HG02870 (cell line): ENCODE measurements at regions not wholly inside any gene's neighbourhood (a gene's known extent, or its start where the extent isn't known, plus 50 kb on each side); places are given as distances from the start of the nearest gene placed in this dataset.

Experiments used
- ATAC-seq: cut with Tn5 transposase; IDR thresholded peaks from one replicate; pipeline ENCODE4 v1.9.1; 2021; ENCODE audit warnings: mild to moderate bottlenecking, moderate library complexity; ENCODE audit not compliant: unreplicated experiment

- ATAC-seq: no peak
Observed at GRCh38 chr11:45597097-45597496, 68.3 kb downstream of the CHST1 start.

- ATAC-seq: no peak
Observed at GRCh38 chr11:45596571-45596970, 68.9 kb downstream of the CHST1 start.

- ATAC-seq: no peak
Observed at GRCh38 chr11:45593992-45594391, 71.4 kb downstream of the CHST1 start.

GRCh38 chr11:45592636-45593035, 72.8 kb downstream of the CHST1 start:
- no peak for ATAC-seq

- ATAC-seq: no peak
Observed at GRCh38 chr11:45590743-45591142, 74.7 kb downstream of the CHST1 start.

GRCh38 chr11:45585205-45585604, 80.2 kb downstream of the CHST1 start:
- ATAC-seq: no peak

- ATAC-seq: no peak
Observed at GRCh38 chr11:45583981-45584566, 81.3 kb downstream of the CHST1 start.

GRCh38 chr11:45580399-45580798, 85.0 kb downstream of the CHST1 start:
- ATAC-seq: no peak

- ATAC-seq: no peak
Observed at GRCh38 chr11:45578316-45578715, 87.1 kb downstream of the CHST1 start.

GRCh38 chr11:45577752-45578151, 87.7 kb downstream of the CHST1 start:
- ATAC-seq: no peak

GRCh38 chr11:45576461-45577215, 88.8 kb downstream of the CHST1 start:
- no peak for ATAC-seq

GRCh38 chr11:45573728-45574127, 91.7 kb downstream of the CHST1 start:
- ATAC-seq: no peak

GRCh38 chr11:45572354-45573123, 92.9 kb downstream of the CHST1 start:
- ATAC-seq: no peak

- ATAC-seq: no peak
Observed at GRCh38 chr11:45569776-45570175, 95.6 kb downstream of the CHST1 start.

GRCh38 chr11:45568049-45568448, 97.4 kb downstream of the CHST1 start:
- ATAC-seq: no peak

- no peak for ATAC-seq
Observed at GRCh38 chr11:45565446-45565988, 99.9 kb downstream of the CHST1 start.

- no peak for ATAC-seq
Observed at GRCh38 chr11:45563810-45564209, 101.6 kb downstream of the CHST1 start.

GRCh38 chr11:45563171-45563570, 102.3 kb downstream of the CHST1 start:
- no peak for ATAC-seq

GRCh38 chr11:45560913-45561281, 104.5 kb downstream of the CHST1 start:
- ATAC-seq: no peak

GRCh38 chr11:45560155-45560912, 105.1 kb downstream of the CHST1 start:
- ATAC-seq: no peak
